Thymus (tissue), 11 donors: ENCODE measurements at regions not wholly inside any gene's neighbourhood (a gene's known extent, or its start where the extent isn't known, plus 50 kb on each side); places are given as distances from the start of the nearest gene placed in this dataset.

Source experiments
- DNase-seq, 9 donors: peaks; one replicate each; pipeline ENCODE4 v3.0.0-alpha.2; 2013; ENCODE audit warnings: low spot score in 9 of 9, low read depth in 6 of 9, missing footprints in 1 of 9
- H3K27ac ChIP-seq, 2 donors: one replicate each; pipeline ENCODE4 v1.5.1; 2013; ENCODE audit warnings: control low read depth in 1 of 2, low read depth in 1 of 2, low read length in 1 of 2, mild to moderate bottlenecking in 1 of 2, moderate library complexity in 1 of 2
- H3K27me3 ChIP-seq, 2 donors: one replicate each; pipeline ENCODE4 v1.5.1; 2013; ENCODE audit warnings: low read length in 1 of 2; ENCODE audit not compliant: control insufficient read depth in 2 of 2, insufficient read depth in 1 of 2
- H3K36me3 ChIP-seq, 2 donors: one replicate each; pipeline ENCODE4 v1.5.1; 2013; ENCODE audit warnings: low read length in 1 of 2, mild to moderate bottlenecking in 1 of 2, moderate library complexity in 1 of 2; ENCODE audit not compliant: control insufficient read depth in 2 of 2, insufficient read depth in 2 of 2
- H3K4me1 ChIP-seq, 2 donors: one replicate each; pipeline ENCODE4 v1.5.1; 2013; ENCODE audit warnings: low read length in 2 of 2; ENCODE audit not compliant: control insufficient read depth in 2 of 2, insufficient read depth in 2 of 2
- H3K4me3 ChIP-seq, 2 donors: one replicate each; pipeline ENCODE4 v1.5.1; 2013; ENCODE audit warnings: low read length in 2 of 2, control low read depth in 1 of 2, mild to moderate bottlenecking in 1 of 2
- H3K9me3 ChIP-seq, 2 donors: one replicate each; pipeline ENCODE4 v1.5.1; 2013; ENCODE audit warnings: low read length in 1 of 2, mild to moderate bottlenecking in 1 of 2; ENCODE audit not compliant: control insufficient read depth in 2 of 2, insufficient read depth in 1 of 2
- WGBS: extraction: QIAGEN DNeasy Blood & Tissue Kit; methylation state at CpG from one replicate; pipeline ENCODE4 v1.1.7; 2013; 5-methylcytosine and 5-hydroxymethylcytosine counted together
- donor health status: healthy.

- no peak overlapping the region for H3K4me3 ChIP-seq
- H3K27me3 ChIP-seq, result no peaks in the 10 kb centered on the region
- H3K27ac ChIP-seq, result no peak overlapping the region
- no peaks in the 10 kb centered on the region for H3K36me3 ChIP-seq
- WGBS, result 91% methylated on average over 3 of the region's 3 CpGs
- no peaks in the 10 kb centered on the region for H3K9me3 ChIP-seq
- H3K4me1 ChIP-seq, result no peaks in the 10 kb centered on the region
- DNase-seq, result no peak
Measured at GRCh38 chr4:106618956-106619355, 250.4 kb upstream of the GIMD1 start.

DNA sequence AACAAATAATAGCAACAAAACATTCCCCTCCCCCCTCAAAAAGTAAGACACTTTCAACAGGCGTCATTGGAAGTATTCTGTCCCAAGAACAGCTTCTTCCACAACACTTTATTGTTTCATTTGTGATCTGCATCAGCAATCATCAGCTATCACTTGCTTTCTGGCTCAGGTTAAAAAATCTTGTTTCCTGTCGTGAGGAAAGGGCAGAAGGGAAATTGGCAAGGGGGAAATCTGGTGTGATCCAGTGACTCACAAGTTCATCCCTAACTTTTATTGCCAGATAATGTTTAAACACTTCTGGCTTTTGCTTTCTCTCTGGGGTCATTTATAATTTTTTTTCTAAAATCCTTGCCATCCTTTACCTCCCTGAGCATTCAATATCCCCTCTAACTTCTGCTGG, 247.4 kb upstream of the GIMD1 start:
- H3K36me3 ChIP-seq, result no peaks in the 10 kb centered on the region
- H3K27me3 ChIP-seq, result no peaks in the 10 kb centered on the region
- WGBS, result 91% methylated on average over 2 of the region's 2 CpGs
- no peak overlapping the region for H3K4me3 ChIP-seq
- H3K4me1 ChIP-seq, result no peaks in the 10 kb centered on the region
- no peak overlapping the region for H3K27ac ChIP-seq
- no peak for DNase-seq
- no peaks in the 10 kb centered on the region for H3K9me3 ChIP-seq

- DNase-seq, result no peak
- Histone ChIP-seq H3K4me3 (no peak overlapping the region), H3K36me3 (no peaks in the 10 kb centered on the region), H3K4me1 (no peaks in the 10 kb centered on the region), H3K27me3 (no peaks in the 10 kb centered on the region), H3K9me3 (no peaks in the 10 kb centered on the region), H3K27ac (no peak overlapping the region)
- WGBS, result 85% methylated on average over 4 of the region's 4 CpGs
Measured at GRCh38 chr4:106615410-106615945, 246.9 kb upstream of the GIMD1 start.

DNA sequence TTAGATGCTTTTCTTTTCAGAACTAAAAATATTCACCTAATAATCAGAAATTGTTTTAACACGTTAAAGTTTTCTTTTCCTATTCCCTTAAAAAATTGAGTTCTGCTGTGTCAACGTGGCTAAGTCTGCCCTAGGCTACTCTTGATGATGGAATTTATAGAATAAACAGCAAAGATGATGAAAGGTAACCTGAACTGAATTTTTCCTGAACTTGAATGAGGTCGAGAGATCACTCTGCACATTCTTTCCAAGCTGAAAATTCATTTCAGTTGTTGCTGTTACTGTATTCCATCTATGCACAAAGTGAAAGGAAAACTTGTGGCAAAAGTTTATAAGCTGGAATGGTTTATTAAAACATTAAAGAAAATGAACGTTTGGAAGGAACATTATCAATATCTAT, 245.9 kb upstream of the GIMD1 start:
- 83% methylated on average over 4 of the region's 4 CpGs for WGBS
- Histone ChIP-seq H3K4me3 (no peak overlapping the region), H3K4me1 (no peaks in the 10 kb centered on the region), H3K27me3 (no peaks in the 10 kb centered on the region), H3K27ac (no peak overlapping the region), H3K9me3 (peaks cover 0 to 8% of the 10 kb centered on the region in 2 donors), H3K36me3 (no peaks in the 10 kb centered on the region)
- no peak for DNase-seq

GRCh38 chr4:106609917-106610316, 241.3 kb upstream of the GIMD1 start:
- 91% methylated on average over 7 of the region's 7 CpGs for WGBS
- H3K9me3 ChIP-seq, result peaks cover 0 to 8% of the 10 kb centered on the region in 2 donors
- no peak overlapping the region for H3K4me3 ChIP-seq
- H3K27ac ChIP-seq, result no peak overlapping the region
- DNase-seq, result no peak
- H3K27me3 ChIP-seq, result no peaks in the 10 kb centered on the region
- no peaks in the 10 kb centered on the region for H3K36me3 ChIP-seq
- no peaks in the 10 kb centered on the region for H3K4me1 ChIP-seq

GRCh38 chr4:106607558-106607957, 239.0 kb upstream of the GIMD1 start:
- no peak for DNase-seq
- Histone ChIP-seq H3K4me1 (no peaks in the 10 kb centered on the region), H3K9me3 (peaks cover 0 to 23% of the 10 kb centered on the region in 2 donors), H3K36me3 (no peaks in the 10 kb centered on the region), H3K4me3 (no peak overlapping the region), H3K27ac (no peak overlapping the region), H3K27me3 (no peaks in the 10 kb centered on the region)
- 87% methylated on average over 2 of the region's 2 CpGs for WGBS

- H3K36me3 ChIP-seq, result no peaks in the 10 kb centered on the region
- WGBS, result 93% methylated on average over 4 of the region's 4 CpGs
- H3K27ac ChIP-seq, result no peak overlapping the region
- H3K4me1 ChIP-seq, result no peaks in the 10 kb centered on the region
- H3K9me3 ChIP-seq, result peaks cover 0 to 15% of the 10 kb centered on the region in 2 donors
- H3K4me3 ChIP-seq, result no peak overlapping the region
- no peak for DNase-seq
- no peaks in the 10 kb centered on the region for H3K27me3 ChIP-seq
Measured at GRCh38 chr4:106604319-106605051, 235.9 kb upstream of the GIMD1 start.

DNA sequence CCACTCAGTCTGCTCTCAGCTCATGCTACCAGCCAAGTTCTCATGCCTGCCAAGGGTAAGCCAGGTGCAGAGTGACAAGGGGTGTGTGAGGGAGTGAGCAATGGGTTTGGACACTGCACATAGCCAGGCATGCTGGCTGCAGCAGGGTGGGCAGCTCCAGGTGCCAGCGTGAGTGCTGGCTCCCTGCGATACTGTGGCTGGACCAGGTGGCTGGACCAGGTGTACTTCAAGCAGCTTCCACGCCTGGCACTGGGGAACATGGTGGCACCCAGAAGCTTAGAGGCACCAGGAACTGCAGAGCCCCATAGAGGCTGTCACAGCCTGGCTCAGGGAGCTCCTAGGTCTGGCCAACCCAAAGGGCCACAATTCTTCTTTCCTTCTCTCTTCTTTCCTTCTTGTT, 234.9 kb upstream of the GIMD1 start:
- DNase-seq, result no peak
- Histone ChIP-seq H3K9me3 (peaks cover 0 to 15% of the 10 kb centered on the region in 2 donors), H3K27me3 (no peaks in the 10 kb centered on the region), H3K4me1 (no peaks in the 10 kb centered on the region), H3K4me3 (no peak overlapping the region), H3K27ac (no peak overlapping the region), H3K36me3 (no peaks in the 10 kb centered on the region)
- WGBS, result 98% methylated on average over 3 of the region's 3 CpGs

DNA sequence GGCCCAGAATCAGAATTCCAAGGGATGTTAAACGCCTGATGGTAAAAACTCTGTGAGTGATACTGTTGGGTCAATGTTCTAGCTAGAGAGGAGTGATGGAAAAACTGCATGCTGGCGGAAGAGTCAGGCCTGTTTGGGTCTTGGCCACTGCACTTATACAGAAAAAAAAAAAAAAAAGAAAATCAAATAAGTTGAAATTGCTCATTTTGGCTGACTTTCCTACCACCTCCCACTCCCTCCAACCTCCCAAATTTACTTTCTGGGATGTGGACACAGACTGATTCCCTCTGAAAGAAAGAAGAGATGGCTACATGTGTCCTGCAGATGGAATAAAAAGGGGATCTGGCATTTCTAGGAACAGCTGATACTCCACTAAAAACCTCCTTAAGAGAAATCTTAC, 234.1 kb upstream of the GIMD1 start:
- Histone ChIP-seq H3K27ac (no peak overlapping the region), H3K9me3 (peaks cover 0 to 15% of the 10 kb centered on the region in 2 donors), H3K4me1 (no peaks in the 10 kb centered on the region), H3K36me3 (no peaks in the 10 kb centered on the region), H3K4me3 (no peak overlapping the region), H3K27me3 (no peaks in the 10 kb centered on the region)
- 93% methylated on average over 2 of the region's 2 CpGs for WGBS
- DNase-seq, result no peak
